ENCODE measurements at regions not wholly inside any gene's neighbourhood (a gene's known extent, or its start where the extent isn't known, plus 50 kb on each side); places are given as distances from the start of the nearest gene placed in this dataset.

- TF ChIP-seq, protein P1, sequence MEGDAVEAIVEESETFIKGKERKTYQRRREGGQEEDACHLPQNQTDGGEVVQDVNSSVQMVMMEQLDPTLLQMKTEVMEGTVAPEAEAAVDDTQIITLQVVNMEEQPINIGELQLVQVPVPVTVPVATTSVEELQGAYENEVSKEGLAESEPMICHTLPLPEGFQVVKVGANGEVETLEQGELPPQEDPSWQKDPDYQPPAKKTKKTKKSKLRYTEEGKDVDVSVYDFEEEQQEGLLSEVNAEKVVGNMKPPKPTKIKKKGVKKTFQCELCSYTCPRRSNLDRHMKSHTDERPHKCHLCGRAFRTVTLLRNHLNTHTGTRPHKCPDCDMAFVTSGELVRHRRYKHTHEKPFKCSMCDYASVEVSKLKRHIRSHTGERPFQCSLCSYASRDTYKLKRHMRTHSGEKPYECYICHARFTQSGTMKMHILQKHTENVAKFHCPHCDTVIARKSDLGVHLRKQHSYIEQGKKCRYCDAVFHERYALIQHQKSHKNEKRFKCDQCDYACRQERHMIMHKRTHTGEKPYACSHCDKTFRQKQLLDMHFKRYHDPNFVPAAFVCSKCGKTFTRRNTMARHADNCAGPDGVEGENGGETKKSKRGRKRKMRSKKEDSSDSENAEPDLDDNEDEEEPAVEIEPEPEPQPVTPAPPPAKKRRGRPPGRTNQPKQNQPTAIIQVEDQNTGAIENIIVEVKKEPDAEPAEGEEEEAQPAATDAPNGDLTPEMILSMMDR (IDR thresholded peaks at IDR 0.05), result no peak
- TF ChIP-seq HOXA7 (CRISPR knock-in tag; IDR thresholded peaks at IDR 0.05) (no peak), EP300 (IDR thresholded peaks at IDR 0.05) (no peak), MYC (IDR thresholded peaks at IDR 0.05; ENCODE audit: borderline replicate concordance, low read length) (no peak), POLR2A (IDR thresholded peaks at IDR 0.05; ENCODE audit: low read length) (no peak), BHLHE40 (IDR thresholded peaks at IDR 0.05; ENCODE audit: low read depth, low read length) (no peak), HEYL (CRISPR knock-in tag; IDR thresholded peaks at IDR 0.05) (no peak), KDM1A (IDR thresholded peaks at IDR 0.05; ENCODE audit: low read depth) (no peak)
These were observed 50.4 kb upstream of the WDR11 start for GRCh38 chr10:120800528-120801323.
